HEK293 (cell line): ENCODE measurements at regions not wholly inside any gene's neighbourhood (a gene's known extent, or its start where the extent isn't known, plus 50 kb on each side); places are given as distances from the start of the nearest gene placed in this dataset.

Source experiments
- CTCF ChIA-PET: fragments of 350-600 bp; formaldehyde crosslinking; extraction: SDS; loops from one replicate; lab custom pipeline; 2021; ENCODE audit warnings: antibody characterized with exemption; lab: Yijun Ruan, JAX
- POLR2A ChIA-PET: fragments of 300-600 bp; formaldehyde crosslinking; extraction: SDS; loops from one replicate; lab custom pipeline; 2020; ENCODE audit warnings: antibody characterized with exemption, inconsistent platforms; lab: Yijun Ruan, JAX
- H3K27ac ChIP-seq: fragments of 200-500 bp; sonication (Bioruptor generic); 2 replicates; pipeline ENCODE4 v1.5.1; 2014; ENCODE audit warnings: low read depth, low read length, control low read depth, inconsistent platforms; ENCODE audit errors: extremely low read depth
- H3K36me3 ChIP-seq, 2 experiments: fragments of 200-500 bp in 1 of 2; sonication (Bioruptor generic) in 1 of 2; 1 replicate in 1 of 2; 2 replicates in 1 of 2; pipeline ENCODE4 v1.5.1; 2014 to 2017; ENCODE audit warnings: inconsistent platforms in 2 of 2, low read length in 2 of 2; ENCODE audit not compliant: control insufficient read depth in 2 of 2, insufficient read depth in 1 of 2
- H3K4me1 ChIP-seq: fragments of 200-500 bp; sonication (Bioruptor generic); 2 replicates; pipeline ENCODE4 v1.5.1; 2014; ENCODE audit warnings: mild to moderate bottlenecking, low read length, inconsistent platforms; ENCODE audit not compliant: control insufficient read depth, insufficient read depth
- H3K4me3 ChIP-seq: 2 replicates; pipeline ENCODE4 v1.5.1; 2011; ENCODE audit warnings: low read depth, mild to moderate bottlenecking, control low read depth, low read length, moderate library complexity
- H3K9me3 ChIP-seq: fragments of 200-500 bp; sonication (Bioruptor generic); 2 replicates; pipeline ENCODE4 v1.5.1; 2014; ENCODE audit warnings: low read depth, low read length, inconsistent platforms; ENCODE audit not compliant: control insufficient read depth, insufficient read depth
- FEZF1 ChIP-seq: fragments of 450-650 bp; formaldehyde crosslinking; IDR thresholded peaks from 2 replicates; pipeline ENCODE4 v1.5.1; 2016; ENCODE audit warnings: missing biosample characterization, missing genetic modification characterization
- GFI1B ChIP-seq: fragments of 450-650 bp; formaldehyde crosslinking; IDR thresholded peaks from 2 replicates; pipeline ENCODE4 v1.5.1; 2016; ENCODE audit warnings: missing biosample characterization, missing genetic modification characterization
- HIC1 ChIP-seq: fragments of 450-650 bp; formaldehyde crosslinking; IDR thresholded peaks from 2 replicates; pipeline ENCODE4 v1.5.1; 2016; ENCODE audit warnings: missing biosample characterization, missing genetic modification characterization
- KLF7 ChIP-seq: fragments of 450-650 bp; formaldehyde crosslinking; IDR thresholded peaks from 2 replicates; pipeline ENCODE4 v1.5.1; 2016; ENCODE audit warnings: missing biosample characterization, missing genetic modification characterization, borderline replicate concordance
- MYNN ChIP-seq: fragments of 450-650 bp; formaldehyde crosslinking; IDR thresholded peaks from 2 replicates; pipeline ENCODE4 v1.5.1; 2016; ENCODE audit warnings: missing biosample characterization, missing genetic modification characterization, borderline replicate concordance
- OSR2 ChIP-seq: fragments of 450-650 bp; formaldehyde crosslinking; IDR thresholded peaks from 2 replicates; pipeline ENCODE4 v1.5.1; 2016; ENCODE audit warnings: missing biosample characterization, missing genetic modification characterization
- PRDM6 ChIP-seq: fragments of 450-650 bp; formaldehyde crosslinking; IDR thresholded peaks from 2 replicates; pipeline ENCODE4 v1.5.1; 2017; ENCODE audit warnings: missing biosample characterization, missing genetic modification characterization
- YY1 ChIP-seq: fragments of 450-650 bp; formaldehyde crosslinking; IDR thresholded peaks from 2 replicates; pipeline ENCODE4 v1.5.1; 2018; ENCODE audit warnings: missing biosample characterization, missing genetic modification characterization
- ZBTB8A ChIP-seq: fragments of 450-650 bp; formaldehyde crosslinking; IDR thresholded peaks from 2 replicates; pipeline ENCODE4 v1.5.1; 2016; ENCODE audit warnings: missing biosample characterization, missing genetic modification characterization
- ZEB2 ChIP-seq: fragments of 450-650 bp; formaldehyde crosslinking; IDR thresholded peaks from 2 replicates; pipeline ENCODE4 v1.5.1; 2016; ENCODE audit warnings: missing biosample characterization, missing genetic modification characterization
- ZFP69B ChIP-seq: fragments of 450-650 bp; formaldehyde crosslinking; IDR thresholded peaks from 2 replicates; pipeline ENCODE4 v1.5.1; 2016; ENCODE audit warnings: missing biosample characterization, missing genetic modification characterization
- ZNF2 ChIP-seq: fragments of 450-650 bp; formaldehyde crosslinking; IDR thresholded peaks from 2 replicates; pipeline ENCODE4 v1.5.1; 2016; ENCODE audit warnings: missing biosample characterization, missing genetic modification characterization
- ZNF24 ChIP-seq: fragments of 450-650 bp; formaldehyde crosslinking; IDR thresholded peaks from 2 replicates; pipeline ENCODE4 v1.5.1; 2016; ENCODE audit warnings: missing biosample characterization, missing genetic modification characterization
- ZNF510 ChIP-seq: fragments of 450-650 bp; formaldehyde crosslinking; IDR thresholded peaks from 2 replicates; pipeline ENCODE4 v1.5.1; 2018; ENCODE audit warnings: mild to moderate bottlenecking, missing genetic modification characterization, missing biosample characterization; ENCODE audit not compliant: insufficient replicate concordance
- ZNF600 ChIP-seq: fragments of 450-650 bp; formaldehyde crosslinking; IDR thresholded peaks from 2 replicates; pipeline ENCODE4 v1.5.1; 2016; ENCODE audit warnings: missing biosample characterization, missing genetic modification characterization
- ZNF629 ChIP-seq: fragments of 450-650 bp; formaldehyde crosslinking; IDR thresholded peaks from 2 replicates; pipeline ENCODE4 v1.5.1; 2017; ENCODE audit warnings: missing biosample characterization, missing genetic modification characterization
- ZNF660 ChIP-seq: fragments of 450-650 bp; IDR thresholded peaks from 2 replicates; pipeline ENCODE4 v1.5.1; 2018; ENCODE audit warnings: missing biosample characterization, mild to moderate bottlenecking, missing genetic modification characterization
- ZNF768 ChIP-seq: fragments of 450-650 bp; formaldehyde crosslinking; IDR thresholded peaks from 2 replicates; pipeline ENCODE4 v1.5.1; 2018; ENCODE audit warnings: missing biosample characterization, mild to moderate bottlenecking, missing genetic modification characterization
- ZNF785 ChIP-seq: fragments of 450-650 bp; formaldehyde crosslinking; IDR thresholded peaks from 2 replicates; pipeline ENCODE4 v1.5.1; 2016; ENCODE audit warnings: missing biosample characterization, missing genetic modification characterization
- ZNF792 ChIP-seq: fragments of 450-650 bp; formaldehyde crosslinking; IDR thresholded peaks from 2 replicates; pipeline ENCODE4 v1.5.1; 2016; ENCODE audit warnings: missing biosample characterization, missing genetic modification characterization
- ZNF830 ChIP-seq: fragments of 450-650 bp; IDR thresholded peaks from 2 replicates; pipeline ENCODE4 v1.5.0; 2018; ENCODE audit warnings: missing biosample characterization, missing genetic modification characterization, low read depth, mild to moderate bottlenecking, moderate library complexity
- ZNF837 ChIP-seq: fragments of 450-650 bp; formaldehyde crosslinking; IDR thresholded peaks from 2 replicates; pipeline ENCODE4 v1.5.1; 2016; ENCODE audit warnings: missing biosample characterization, missing genetic modification characterization
- ZNF843 ChIP-seq: fragments of 450-650 bp; formaldehyde crosslinking; IDR thresholded peaks from 2 replicates; pipeline ENCODE4 v1.5.1; 2016; ENCODE audit warnings: missing biosample characterization, missing genetic modification characterization
- ZSCAN16 ChIP-seq: fragments of 450-650 bp; formaldehyde crosslinking; IDR thresholded peaks from 2 replicates; pipeline ENCODE4 v1.5.1; 2016; ENCODE audit warnings: missing biosample characterization, missing genetic modification characterization
- ZSCAN30 ChIP-seq: fragments of 450-650 bp; IDR thresholded peaks from 2 replicates; pipeline ENCODE4 v1.5.1; 2018; ENCODE audit warnings: missing biosample characterization, mild to moderate bottlenecking, missing genetic modification characterization, moderate library complexity
- TF ChIP-seq, protein P1 (sequence below): fragments of 450-650 bp; formaldehyde crosslinking; IDR thresholded peaks from 2 replicates; pipeline ENCODE4 v1.5.1; 2016; ENCODE audit warnings: missing biosample characterization, missing genetic modification characterization
- TF ChIP-seq, protein P2 (sequence below): fragments of 450-650 bp; formaldehyde crosslinking; IDR thresholded peaks from 2 replicates; pipeline ENCODE4 v1.5.1; 2017; ENCODE audit warnings: missing biosample characterization, missing genetic modification characterization

- TF ChIP-seq, protein P1, sequence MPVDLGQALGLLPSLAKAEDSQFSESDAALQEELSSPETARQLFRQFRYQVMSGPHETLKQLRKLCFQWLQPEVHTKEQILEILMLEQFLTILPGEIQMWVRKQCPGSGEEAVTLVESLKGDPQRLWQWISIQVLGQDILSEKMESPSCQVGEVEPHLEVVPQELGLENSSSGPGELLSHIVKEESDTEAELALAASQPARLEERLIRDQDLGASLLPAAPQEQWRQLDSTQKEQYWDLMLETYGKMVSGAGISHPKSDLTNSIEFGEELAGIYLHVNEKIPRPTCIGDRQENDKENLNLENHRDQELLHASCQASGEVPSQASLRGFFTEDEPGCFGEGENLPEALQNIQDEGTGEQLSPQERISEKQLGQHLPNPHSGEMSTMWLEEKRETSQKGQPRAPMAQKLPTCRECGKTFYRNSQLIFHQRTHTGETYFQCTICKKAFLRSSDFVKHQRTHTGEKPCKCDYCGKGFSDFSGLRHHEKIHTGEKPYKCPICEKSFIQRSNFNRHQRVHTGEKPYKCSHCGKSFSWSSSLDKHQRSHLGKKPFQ (tag by site-specific recombination), result peak; percentile 94
- TF ChIP-seq ZNF792 (tag by site-specific recombination) (no peak), ZNF510 (tag by site-specific recombination) (no peak), ZEB2 (0 out of 2 replicates have a peak, but pooled peaks have one; percentile 22), ZFP69B (tag by site-specific recombination) (no peak), HIC1 (tag by site-specific recombination) (peak; percentile 75; the same call in 1 of the 2 replicates), OSR2 (tag by site-specific recombination) (peak; percentile 85), GFI1B (tag by site-specific recombination) (peak; percentile 55; the same call in 1 of the 2 replicates), ZBTB8A (tag by site-specific recombination) (peak; percentile 42; the same call in 1 of the 2 replicates), ZNF629 (tag by site-specific recombination) (0 out of 2 replicates have a peak, but pooled peaks have one; percentile 25), ZNF660 (tag by site-specific recombination) (0 out of 2 replicates have a peak, but pooled peaks have one; percentile 38), ZNF600 (peak; percentile 54; the same call in 1 of the 2 replicates), FEZF1 (peak; percentile 77), ZNF785 (tag by site-specific recombination) (no peak), ZNF2 (tag by site-specific recombination) (no peak), ZNF843 (peak; percentile 78; the same call in 1 of the 2 replicates), ZSCAN16 (no peak), PRDM6 (tag by site-specific recombination) (peak; percentile 88), ZSCAN30 (tag by site-specific recombination) (0 out of 2 replicates have a peak, but pooled peaks have one; percentile 42), YY1 (tag by site-specific recombination) (no peak)
- TF ChIP-seq, protein P2, sequence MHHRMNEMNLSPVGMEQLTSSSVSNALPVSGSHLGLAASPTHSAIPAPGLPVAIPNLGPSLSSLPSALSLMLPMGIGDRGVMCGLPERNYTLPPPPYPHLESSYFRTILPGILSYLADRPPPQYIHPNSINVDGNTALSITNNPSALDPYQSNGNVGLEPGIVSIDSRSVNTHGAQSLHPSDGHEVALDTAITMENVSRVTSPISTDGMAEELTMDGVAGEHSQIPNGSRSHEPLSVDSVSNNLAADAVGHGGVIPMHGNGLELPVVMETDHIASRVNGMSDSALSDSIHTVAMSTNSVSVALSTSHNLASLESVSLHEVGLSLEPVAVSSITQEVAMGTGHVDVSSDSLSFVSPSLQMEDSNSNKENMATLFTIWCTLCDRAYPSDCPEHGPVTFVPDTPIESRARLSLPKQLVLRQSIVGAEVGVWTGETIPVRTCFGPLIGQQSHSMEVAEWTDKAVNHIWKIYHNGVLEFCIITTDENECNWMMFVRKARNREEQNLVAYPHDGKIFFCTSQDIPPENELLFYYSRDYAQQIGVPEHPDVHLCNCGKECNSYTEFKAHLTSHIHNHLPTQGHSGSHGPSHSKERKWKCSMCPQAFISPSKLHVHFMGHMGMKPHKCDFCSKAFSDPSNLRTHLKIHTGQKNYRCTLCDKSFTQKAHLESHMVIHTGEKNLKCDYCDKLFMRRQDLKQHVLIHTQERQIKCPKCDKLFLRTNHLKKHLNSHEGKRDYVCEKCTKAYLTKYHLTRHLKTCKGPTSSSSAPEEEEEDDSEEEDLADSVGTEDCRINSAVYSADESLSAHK, result peak; percentile 53
- TF ChIP-seq, all 188 proteins: peak for 26
These were observed 234.0 kb upstream of the HMGA2 start (continued) for GRCh38 chr12:65590318-65590717.

- no peaks in the 10 kb centered on the region for H3K36me3 ChIP-seq
- ChIA-PET POLR2A (no interaction called here), CTCF (no interaction called here)
- H3K27ac ChIP-seq, result no peak overlapping the region
- H3K4me3 ChIP-seq, result no peak overlapping the region
- H3K9me3 ChIP-seq, result no peaks in the 10 kb centered on the region
- peaks cover 31% of the 10 kb centered on the region for H3K4me1 ChIP-seq
- TF ChIP-seq HIC1 (tag by site-specific recombination) (no peak), ZNF792 (tag by site-specific recombination) (no peak), MYNN (tag by site-specific recombination) (no peak), ZNF837 (tag by site-specific recombination) (no peak), ZNF768 (tag by site-specific recombination) (no peak), ZNF24 (no peak), ZNF830 (tag by site-specific recombination) (no peak), KLF7 (tag by site-specific recombination) (no peak)
These were observed 231.9 kb upstream of the HMGA2 start for GRCh38 chr12:65592416-65592815.
